KOPT-K1 (cell line): ENCODE measurements at regions not wholly inside any gene's neighbourhood (a gene's known extent, or its start where the extent isn't known, plus 50 kb on each side); places are given as distances from the start of the nearest gene placed in this dataset.
"Not testable (repeated sequence)": the region's sequence is repeated elsewhere in the genome, so short reads cannot be mapped to it uniquely, and the experiment has no call there.

ENCODE experiments used
- H3K27ac ChIP-seq: fragments of 200-600 bp; sonication (generic); 2 replicates; pipeline ENCODE4 v1.5.1; 2016; ENCODE audit warnings: antibody characterized with exemption, mild to moderate bottlenecking, low read depth, low read length; ENCODE audit not compliant: poor library complexity, severe bottlenecking
- H3K36me3 ChIP-seq: fragments of 200-600 bp; sonication (generic); 2 replicates; pipeline ENCODE4 v1.5.1; 2017; ENCODE audit warnings: antibody characterized with exemption, mild to moderate bottlenecking, low read length, moderate library complexity; ENCODE audit not compliant: insufficient read depth
- H3K9me3 ChIP-seq: fragments of 200-600 bp; sonication (generic); 2 replicates; pipeline ENCODE4 v1.5.1; 2017; ENCODE audit warnings: antibody characterized with exemption, low read length, mild to moderate bottlenecking; ENCODE audit not compliant: insufficient read depth, poor library complexity, severe bottlenecking

DNA sequence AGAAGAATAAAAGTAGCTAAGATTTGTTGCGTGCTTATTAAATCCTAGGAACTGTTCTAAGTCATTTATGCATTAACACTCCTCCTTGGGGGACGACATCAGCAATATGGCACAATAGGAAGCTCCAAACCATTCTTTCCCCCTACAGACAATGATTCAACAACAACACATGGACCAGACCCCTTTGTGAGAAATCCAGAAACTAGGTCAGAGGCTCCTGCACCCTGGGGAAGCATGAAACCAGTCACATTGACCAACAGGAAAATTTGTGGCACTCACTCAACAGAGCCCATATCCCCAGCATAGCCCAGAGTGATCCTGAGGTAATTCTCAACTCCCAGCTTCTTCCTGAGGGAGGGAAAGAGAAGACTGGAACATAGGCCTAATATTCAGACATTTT is 294.4 kb downstream of the HINT1 start:
- Histone ChIP-seq H3K36me3 (no peaks in the 10 kb centered on the region), H3K27ac (no peak overlapping the region), H3K9me3 (no peaks in the 10 kb centered on the region)

GRCh38 chr5:130868186-130868840 is 296.7 kb downstream of the HINT1 start:
- Histone ChIP-seq H3K27ac (no peak overlapping the region), H3K9me3 (peaks cover 7% of the 10 kb centered on the region)

GRCh38 chr5:130845049-130845765 is 319.8 kb downstream of the HINT1 start:
- Histone ChIP-seq H3K36me3 (no peaks in the 10 kb centered on the region), H3K9me3 (no peaks in the 10 kb centered on the region), H3K27ac (no peak overlapping the region)

More at GRCh38 chr5:130868186-130868840, 296.7 kb downstream of the HINT1 start:
- no peaks in the 10 kb centered on the region for H3K36me3 ChIP-seq

GRCh38 chr5:130836729-130837649 is 328.1 kb downstream of the HINT1 start:
- no peaks in the 10 kb centered on the region for H3K9me3 ChIP-seq
- no peaks in the 10 kb centered on the region for H3K36me3 ChIP-seq
- H3K27ac ChIP-seq: peak overlapping the region; percentile 62

DNA sequence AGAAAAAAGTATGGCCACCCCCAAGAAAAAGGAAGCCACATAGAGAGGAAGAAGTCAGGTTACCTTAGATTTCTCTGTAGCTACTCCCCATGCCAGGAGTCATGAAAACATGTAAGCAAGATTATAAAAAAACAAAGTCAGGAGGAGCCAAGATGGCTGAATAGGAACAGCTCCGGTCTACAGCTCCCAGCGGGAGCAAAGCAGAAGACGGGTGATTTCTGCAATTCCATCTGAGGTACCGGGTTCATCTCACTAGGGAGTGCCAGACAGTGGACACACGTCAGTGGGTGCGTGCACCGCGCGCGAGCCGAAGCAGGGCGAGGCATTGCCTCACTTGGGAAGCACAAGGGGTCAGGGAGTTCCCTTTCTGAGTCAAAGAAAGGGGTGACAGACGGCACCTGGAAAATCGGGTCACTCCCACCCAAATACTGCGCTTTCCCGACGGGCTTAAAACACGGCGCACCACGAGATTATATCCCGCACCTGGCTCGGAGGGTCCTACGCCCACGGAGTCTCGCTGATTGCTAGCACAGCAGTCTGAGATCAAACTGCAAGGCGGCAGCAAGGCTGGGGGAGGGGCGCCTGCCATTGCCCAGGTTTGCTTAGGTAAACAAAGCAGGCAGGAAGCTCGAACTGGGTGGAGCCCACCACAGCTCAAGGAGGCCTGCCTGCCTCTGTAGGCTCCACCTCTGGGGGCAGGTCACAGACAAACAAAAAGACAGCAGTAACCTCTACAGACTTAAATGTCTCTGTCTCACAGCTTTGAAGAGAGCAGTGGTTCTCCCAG is 347.3 kb downstream of the HINT1 start:
- H3K36me3 ChIP-seq, H3K27ac ChIP-seq, H3K9me3 ChIP-seq: not testable (repeated sequence)

GRCh38 chr5:130815246-130815645 is 349.8 kb downstream of the HINT1 start:
- Histone ChIP-seq H3K36me3 (no peaks in the 10 kb centered on the region), H3K27ac (no peak overlapping the region)

DNA sequence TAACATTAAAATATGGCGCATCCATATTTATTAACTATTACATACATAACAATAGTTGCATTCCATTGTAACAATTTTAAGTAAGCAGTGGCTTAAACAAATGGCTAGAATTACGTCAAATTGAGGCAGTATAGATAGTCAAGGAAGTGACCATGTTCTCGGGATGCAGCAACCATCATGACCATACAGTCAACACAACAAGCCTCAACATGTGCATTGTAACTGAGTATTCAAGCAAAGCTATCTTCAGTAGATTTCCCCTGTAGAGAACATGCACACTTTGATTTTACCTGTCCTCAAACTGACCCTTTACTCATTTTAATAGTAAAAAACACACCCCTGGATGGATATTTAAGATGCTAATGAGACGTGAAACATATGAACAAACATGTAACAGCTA is 356.4 kb downstream of the HINT1 start:
- Histone ChIP-seq H3K36me3 (no peaks in the 10 kb centered on the region), H3K9me3 (no peaks in the 10 kb centered on the region), H3K27ac (no peak overlapping the region)

More at GRCh38 chr5:130815246-130815645, 349.8 kb downstream of the HINT1 start:
- no peaks in the 10 kb centered on the region for H3K9me3 ChIP-seq

DNA sequence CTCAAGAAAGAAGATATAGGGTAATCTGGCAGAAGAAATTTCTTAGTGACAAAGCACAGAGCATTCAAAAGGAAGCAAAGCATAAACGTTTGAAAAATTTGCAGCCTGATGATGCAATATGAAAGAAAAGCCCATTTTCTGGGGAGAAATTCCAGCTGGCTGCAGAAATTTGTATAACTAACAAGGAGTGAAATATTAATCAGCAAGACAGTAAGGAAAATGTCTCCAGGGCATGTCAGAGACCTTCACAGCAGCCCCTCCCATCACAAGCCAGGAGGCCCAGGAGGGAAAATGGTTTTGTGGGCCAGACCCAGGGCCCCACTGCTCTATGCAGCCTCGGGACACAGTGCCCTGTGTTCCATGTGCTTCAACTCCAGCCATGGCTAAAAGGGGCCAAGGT is 359.4 kb downstream of the HINT1 start:
- Histone ChIP-seq H3K27ac (no peak overlapping the region), H3K36me3 (no peaks in the 10 kb centered on the region), H3K9me3 (no peaks in the 10 kb centered on the region)

DNA sequence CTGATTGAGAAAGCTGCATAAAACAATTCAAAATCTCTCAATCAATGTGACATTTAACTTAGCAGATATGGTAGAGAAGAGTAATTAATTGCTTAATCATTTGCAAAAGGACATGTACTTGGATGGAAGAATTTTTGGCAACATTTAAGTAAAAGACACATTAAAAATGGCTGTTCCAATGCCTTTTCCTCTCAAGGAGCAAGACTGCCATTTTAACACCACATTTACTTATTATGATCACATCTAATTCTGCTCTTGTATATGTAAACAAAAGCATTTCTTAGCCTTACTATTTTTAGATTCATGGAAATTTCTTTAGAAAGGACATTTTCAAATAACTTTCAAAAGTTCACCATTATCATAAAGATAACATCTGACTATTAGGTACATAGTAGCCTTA is 360.0 kb downstream of the HINT1 start:
- Histone ChIP-seq H3K9me3 (no peaks in the 10 kb centered on the region), H3K36me3 (no peaks in the 10 kb centered on the region), H3K27ac (no peak overlapping the region)

DNA sequence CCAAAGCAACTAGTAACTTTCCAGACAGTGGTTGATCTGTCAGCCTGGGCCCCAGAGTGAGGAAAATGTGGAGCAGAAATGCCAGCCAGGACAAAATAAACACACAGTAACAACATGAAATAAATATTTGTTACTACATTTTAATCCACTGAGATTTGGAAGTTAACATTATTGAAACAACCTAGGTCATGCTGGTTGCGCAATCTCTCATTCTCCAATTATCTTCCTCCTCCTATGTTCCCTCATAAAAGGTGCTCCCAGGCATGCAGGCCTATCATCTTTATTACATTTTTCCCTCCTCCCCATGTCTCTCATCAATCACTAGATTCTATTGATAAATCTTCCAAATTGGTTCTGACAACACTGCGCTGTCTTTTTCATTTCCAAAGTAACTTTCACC is 363.1 kb downstream of the HINT1 start:
- no peak overlapping the region for H3K27ac ChIP-seq
- no peaks in the 10 kb centered on the region for H3K36me3 ChIP-seq
- H3K9me3 ChIP-seq: no peaks in the 10 kb centered on the region

- Histone ChIP-seq H3K36me3 (no peaks in the 10 kb centered on the region), H3K9me3 (no peaks in the 10 kb centered on the region), H3K27ac (no peak overlapping the region)
Measured at GRCh38 chr5:130799015-130799414, 366.0 kb downstream of the HINT1 start.

DNA sequence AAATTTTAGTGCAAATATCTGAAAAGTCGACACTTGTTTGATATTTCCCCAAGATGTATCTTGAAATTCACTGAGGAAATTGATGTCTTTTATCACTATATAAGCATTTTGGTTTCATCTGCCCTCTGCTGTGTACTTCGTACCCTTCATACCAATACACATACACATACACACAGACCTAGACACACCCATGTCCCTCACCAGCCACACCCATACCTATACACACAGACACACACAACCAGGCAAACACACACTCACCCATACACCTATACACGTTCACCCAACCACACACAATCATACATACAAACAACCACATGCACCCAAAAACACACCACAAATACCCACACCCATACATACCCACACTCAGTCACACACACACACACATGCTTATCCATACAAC is 367.8 kb downstream of the HINT1 start:
- no peak overlapping the region for H3K27ac ChIP-seq
- no peaks in the 10 kb centered on the region for H3K36me3 ChIP-seq
- no peaks in the 10 kb centered on the region for H3K9me3 ChIP-seq

GRCh38 chr5:130796902-130797301 is 368.2 kb downstream of the HINT1 start:
- Histone ChIP-seq H3K27ac (no peak overlapping the region), H3K9me3 (no peaks in the 10 kb centered on the region), H3K36me3 (no peaks in the 10 kb centered on the region)

DNA sequence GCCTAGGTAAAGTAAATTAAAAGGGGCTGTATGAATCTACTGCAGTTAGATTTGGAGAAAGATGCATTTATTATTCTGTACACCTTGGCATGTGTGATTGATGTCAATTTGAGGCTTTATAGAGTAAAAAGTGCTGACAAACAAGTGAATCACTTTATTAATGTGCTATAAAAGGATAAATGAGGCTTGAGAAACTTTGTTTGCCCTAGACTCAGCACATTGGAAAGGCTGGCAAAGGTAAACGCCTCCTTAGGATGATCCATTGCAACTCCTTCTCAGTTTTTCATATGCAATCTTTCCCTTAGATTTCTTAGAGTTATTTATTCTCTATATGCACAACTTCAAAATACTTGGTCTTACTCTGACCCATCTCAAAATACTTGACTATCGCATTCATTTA is 369.0 kb downstream of the HINT1 start:
- Histone ChIP-seq H3K27ac (no peak overlapping the region), H3K9me3 (no peaks in the 10 kb centered on the region), H3K36me3 (no peaks in the 10 kb centered on the region)
